ENCODE measurements at regions not wholly inside any gene's neighbourhood (a gene's known extent, or its start where the extent isn't known, plus 50 kb on each side); places are given as distances from the start of the nearest gene placed in this dataset.

GRCh38 chr2:19178175-19178574, 180.2 kb downstream of the OSR1 start:
- Mint-ChIP-seq H3K4me1 (ENCODE audit: low read depth, unreplicated experiment) (no peaks in the 10 kb centered on the region), H3K36me3 (ENCODE audit: insufficient read depth, unreplicated experiment) (no peaks in the 10 kb centered on the region), H3K9me3 (ENCODE audit: unreplicated experiment) (peaks cover 23% of the 10 kb centered on the region), H3K27me3 (ENCODE audit: insufficient read depth, unreplicated experiment) (no peaks in the 10 kb centered on the region), H3K27ac (ENCODE audit: unreplicated experiment) (no peak overlapping the region), H3K4me3 (ENCODE audit: unreplicated experiment) (no peak overlapping the region)
- H3K36me3 ChIP-seq (ENCODE audit: control insufficient read depth, insufficient read depth, low read length), result no peaks in the 10 kb centered on the region
- POLR2A ChIA-PET, result no interaction called here
- no TSS peak for BruUV-seq (replicated peaks)
- no peak for DNase-seq
- intact Hi-C loops (cut with micrococcal nuclease; ENCODE audit: unreplicated experiment), result no loop called here
- H3K4me3 ChIP-seq (ENCODE audit: low read depth, low read length), result no peak overlapping the region
- no peak for TF ChIP-seq CTCF (IDR thresholded peaks at IDR 0.05; ENCODE audit: insufficient read depth in 1 of 2, low read depth in 1 of 2, low read length in 1 of 2, severe bottlenecking in 1 of 2, unreplicated experiment in 1 of 2)
- no peaks in the 10 kb centered on the region for H3K4me1 ChIP-seq
- CTCF ChIA-PET, result interaction anchor here (0.6 kb wide), 1 partner anchor 118 kb away, joined by 4 read pairs; no protein-coding TSS in a partner anchor
- H3K27me3 ChIP-seq (replicated peaks; ENCODE audit: control insufficient read depth, insufficient read depth, low read length), result no peaks in the 10 kb centered on the region
- no peaks in the 10 kb centered on the region for H3K9me3 ChIP-seq

GRCh38 chr2:19176977-19177376, 181.4 kb downstream of the OSR1 start:
- TF ChIP-seq CTCF (IDR thresholded peaks at IDR 0.05; ENCODE audit: insufficient read depth in 1 of 2, low read depth in 1 of 2, low read length in 1 of 2, severe bottlenecking in 1 of 2, unreplicated experiment in 1 of 2), result no peak
- no peaks in the 10 kb centered on the region for H3K27me3 Mint-ChIP-seq (ENCODE audit: insufficient read depth, unreplicated experiment)
- intact Hi-C loops (cut with micrococcal nuclease; ENCODE audit: unreplicated experiment), result no loop called here
- H3K27ac Mint-ChIP-seq (ENCODE audit: unreplicated experiment), result no peak overlapping the region
- no peaks in the 10 kb centered on the region for H3K4me1 Mint-ChIP-seq (ENCODE audit: low read depth, unreplicated experiment)
- BruUV-seq (replicated peaks), result no TSS peak
- peaks cover 18% of the 10 kb centered on the region for H3K9me3 Mint-ChIP-seq (ENCODE audit: unreplicated experiment)
- CTCF ChIA-PET, result no interaction called here
- Histone ChIP-seq H3K36me3 (ENCODE audit: control insufficient read depth, insufficient read depth, low read length) (no peaks in the 10 kb centered on the region), H3K4me1 (no peaks in the 10 kb centered on the region), H3K27me3 (replicated peaks; ENCODE audit: control insufficient read depth, insufficient read depth, low read length) (no peaks in the 10 kb centered on the region), H3K4me3 (ENCODE audit: low read depth, low read length) (no peak overlapping the region), H3K9me3 (no peaks in the 10 kb centered on the region)
- DNase-seq, result no peak
- H3K36me3 Mint-ChIP-seq (ENCODE audit: insufficient read depth, unreplicated experiment), result no peaks in the 10 kb centered on the region
- no peak overlapping the region for H3K4me3 Mint-ChIP-seq (ENCODE audit: unreplicated experiment)
- POLR2A ChIA-PET, result no interaction called here

GRCh38 chr2:19176172-19176852, 182.1 kb downstream of the OSR1 start:
- H3K9me3 ChIP-seq, result 0 out of 2 replicates have a peak, but pooled peaks cover 3% of the 10 kb centered on the region
- Mint-ChIP-seq H3K4me1 (ENCODE audit: low read depth, unreplicated experiment) (no peaks in the 10 kb centered on the region), H3K27me3 (ENCODE audit: insufficient read depth, unreplicated experiment) (no peaks in the 10 kb centered on the region), H3K9me3 (ENCODE audit: unreplicated experiment) (peaks cover 12% of the 10 kb centered on the region), H3K36me3 (ENCODE audit: insufficient read depth, unreplicated experiment) (no peaks in the 10 kb centered on the region), H3K27ac (ENCODE audit: unreplicated experiment) (no peak overlapping the region), H3K4me3 (ENCODE audit: unreplicated experiment) (no peak overlapping the region)
- ChIA-PET POLR2A (no interaction called here), CTCF (no interaction called here)
- DNase-seq, result no peak
- intact Hi-C loops (cut with micrococcal nuclease; ENCODE audit: unreplicated experiment), result no loop called here
- TF ChIP-seq CTCF (IDR thresholded peaks at IDR 0.05; ENCODE audit: insufficient read depth in 1 of 2, low read depth in 1 of 2, low read length in 1 of 2, severe bottlenecking in 1 of 2, unreplicated experiment in 1 of 2), result no peak
- no peaks in the 10 kb centered on the region for H3K27me3 ChIP-seq (replicated peaks; ENCODE audit: control insufficient read depth, insufficient read depth, low read length)
- no peak overlapping the region for H3K4me3 ChIP-seq (ENCODE audit: low read depth, low read length)
- H3K4me1 ChIP-seq, result no peaks in the 10 kb centered on the region
- no TSS peak for BruUV-seq (replicated peaks)
- no peaks in the 10 kb centered on the region for H3K36me3 ChIP-seq (ENCODE audit: control insufficient read depth, insufficient read depth, low read length)
